AG10803 (cell line): ENCODE measurements at regions not wholly inside any gene's neighbourhood (a gene's known extent, or its start where the extent isn't known, plus 50 kb on each side); places are given as distances from the start of the nearest gene placed in this dataset.

ENCODE experiments used
- DNase-seq: peaks from one replicate; pipeline ENCODE4 v3.0.0; 2010; ENCODE audit warnings: low read depth
- H3K4me3 ChIP-seq: 2 replicates; pipeline ENCODE4 v1.5.1; 2011; ENCODE audit warnings: mild to moderate bottlenecking, low read length, control low read depth
- TF ChIP-seq, protein P1 (sequence below): conservative IDR thresholded peaks from 2 replicates; pipeline ENCODE4 v1.5.1; 2011; ENCODE audit warnings: mild to moderate bottlenecking, low read length, control low read depth, inconsistent platforms

DNA sequence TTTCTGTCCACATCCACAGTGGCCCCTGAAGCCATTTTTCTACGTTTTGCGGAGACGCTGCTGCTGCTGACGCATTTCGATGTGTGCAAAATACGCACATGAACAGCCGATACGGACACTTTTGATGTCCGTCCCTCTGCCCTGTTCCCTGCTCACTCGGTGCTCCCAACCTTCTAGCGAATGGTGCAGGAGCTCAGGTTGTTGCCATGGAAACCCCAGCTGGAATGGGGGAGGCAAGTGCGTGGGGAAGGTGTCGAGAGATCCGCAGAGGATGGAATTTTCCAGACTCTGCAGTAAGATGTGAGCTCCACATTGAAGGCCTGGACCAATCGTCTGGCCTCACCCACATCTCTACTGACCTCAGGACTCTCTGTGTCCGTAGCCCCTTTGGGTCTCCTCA lies 109.2 kb upstream of the USP29 start:
- H3K4me3 ChIP-seq: no peak overlapping the region
- DNase-seq: no peak
- TF ChIP-seq, protein P1, sequence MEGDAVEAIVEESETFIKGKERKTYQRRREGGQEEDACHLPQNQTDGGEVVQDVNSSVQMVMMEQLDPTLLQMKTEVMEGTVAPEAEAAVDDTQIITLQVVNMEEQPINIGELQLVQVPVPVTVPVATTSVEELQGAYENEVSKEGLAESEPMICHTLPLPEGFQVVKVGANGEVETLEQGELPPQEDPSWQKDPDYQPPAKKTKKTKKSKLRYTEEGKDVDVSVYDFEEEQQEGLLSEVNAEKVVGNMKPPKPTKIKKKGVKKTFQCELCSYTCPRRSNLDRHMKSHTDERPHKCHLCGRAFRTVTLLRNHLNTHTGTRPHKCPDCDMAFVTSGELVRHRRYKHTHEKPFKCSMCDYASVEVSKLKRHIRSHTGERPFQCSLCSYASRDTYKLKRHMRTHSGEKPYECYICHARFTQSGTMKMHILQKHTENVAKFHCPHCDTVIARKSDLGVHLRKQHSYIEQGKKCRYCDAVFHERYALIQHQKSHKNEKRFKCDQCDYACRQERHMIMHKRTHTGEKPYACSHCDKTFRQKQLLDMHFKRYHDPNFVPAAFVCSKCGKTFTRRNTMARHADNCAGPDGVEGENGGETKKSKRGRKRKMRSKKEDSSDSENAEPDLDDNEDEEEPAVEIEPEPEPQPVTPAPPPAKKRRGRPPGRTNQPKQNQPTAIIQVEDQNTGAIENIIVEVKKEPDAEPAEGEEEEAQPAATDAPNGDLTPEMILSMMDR: no peak

DNA sequence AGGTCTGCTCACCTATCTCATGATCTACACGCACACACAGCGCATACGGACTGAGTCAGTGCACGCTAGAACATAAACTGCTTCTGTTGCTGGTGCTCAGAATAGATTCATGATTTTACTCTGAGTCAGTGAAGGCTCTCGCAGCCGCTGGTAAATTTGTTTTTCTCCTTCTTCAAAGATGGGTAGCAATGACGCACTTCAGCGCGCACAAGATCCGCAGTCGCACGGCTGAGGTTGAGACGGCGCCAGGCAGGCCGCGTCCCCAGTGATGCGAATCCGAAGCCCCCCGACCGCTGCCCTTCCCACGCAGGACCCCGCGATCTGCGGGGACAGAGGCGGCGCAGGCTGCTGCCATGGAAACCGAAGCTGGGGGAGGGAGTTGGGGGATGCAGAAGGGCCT lies 103.7 kb upstream of the USP29 start:
- no peak overlapping the region for H3K4me3 ChIP-seq
- TF ChIP-seq, protein P1: no peak
- no peak for DNase-seq

DNA sequence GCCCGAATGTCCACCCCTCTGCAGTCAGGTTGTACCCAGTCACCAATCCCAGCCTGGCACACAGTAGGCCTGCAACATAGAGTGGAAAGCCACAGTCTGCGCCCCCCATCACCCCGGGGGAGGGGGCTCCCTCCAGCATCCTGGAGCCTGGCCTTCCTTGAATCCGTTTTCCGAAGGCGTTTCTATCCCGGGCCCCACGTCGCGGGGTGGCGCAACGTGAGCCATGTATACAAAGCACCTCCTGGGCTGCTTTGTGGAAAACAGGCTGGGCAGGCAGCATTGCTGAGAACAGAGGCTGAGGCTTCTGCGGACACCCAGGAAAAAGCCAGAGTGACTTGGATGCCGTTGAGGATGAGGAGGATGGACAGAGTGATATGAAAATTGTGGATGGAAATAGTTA lies 103.3 kb upstream of the USP29 start:
- H3K4me3 ChIP-seq: no peak overlapping the region
- TF ChIP-seq, protein P1: no peak
- no peak for DNase-seq

GRCh38 chr19:57025491-57025890 lies 94.3 kb upstream of the USP29 start:
- DNase-seq: no peak
- TF ChIP-seq, protein P1: no peak
- H3K4me3 ChIP-seq: no peak overlapping the region

GRCh38 chr19:57026476-57026875 lies 93.3 kb upstream of the USP29 start:
- TF ChIP-seq, protein P1: no peak
- no peak for DNase-seq
- H3K4me3 ChIP-seq: no peak overlapping the region

GRCh38 chr19:57027360-57027759 lies 92.4 kb upstream of the USP29 start:
- TF ChIP-seq, protein P1: no peak
- no peak for DNase-seq
- no peak overlapping the region for H3K4me3 ChIP-seq

- no peak for DNase-seq
- TF ChIP-seq, protein P1: no peak
- H3K4me3 ChIP-seq: no peak overlapping the region
Observed at GRCh38 chr19:57028804-57029525, 90.8 kb upstream of the USP29 start.
